Choroid plexus epithelial cell (primary cell): ENCODE measurements at regions not wholly inside any gene's neighbourhood (a gene's known extent, or its start where the extent isn't known, plus 50 kb on each side); places are given as distances from the start of the nearest gene placed in this dataset.

ENCODE experiments used
- DNase-seq: peaks from one replicate; pipeline ENCODE4 v3.0.0-alpha.2; 2010; ENCODE audit warnings: low read depth
- H3K4me3 ChIP-seq: 2 replicates; pipeline ENCODE4 v1.5.1; 2011; ENCODE audit warnings: low read depth, mild to moderate bottlenecking, control low read depth, low read length, moderate library complexity
- CTCF ChIP-seq: conservative IDR thresholded peaks from 2 replicates; pipeline ENCODE4 v1.5.1; 2011; ENCODE audit warnings: low read depth, mild to moderate bottlenecking, control low read depth, inconsistent platforms, low read length, moderate library complexity

DNA sequence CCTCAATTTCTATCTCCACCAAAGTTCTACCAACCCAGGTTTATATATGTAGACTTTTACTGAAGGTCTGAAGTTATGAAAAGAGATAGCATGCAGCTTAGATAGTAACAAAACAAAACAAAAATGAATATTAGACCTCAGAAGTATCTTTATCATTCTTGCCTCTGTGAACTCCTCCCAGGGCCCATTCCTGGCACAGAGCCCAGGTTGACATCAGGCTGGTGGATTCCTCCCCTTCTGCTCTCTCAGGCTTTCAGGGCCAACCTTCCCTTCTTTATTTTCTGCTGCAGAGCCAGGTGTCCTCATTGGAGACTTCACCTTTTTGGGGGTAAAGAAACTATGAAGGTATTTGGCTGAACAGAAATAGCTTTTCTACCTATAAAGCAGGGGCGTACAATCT, 112.8 kb upstream of the PITX2 start:
- no peak overlapping the region for H3K4me3 ChIP-seq
- no peak for DNase-seq
- TF ChIP-seq CTCF = no peak

DNA sequence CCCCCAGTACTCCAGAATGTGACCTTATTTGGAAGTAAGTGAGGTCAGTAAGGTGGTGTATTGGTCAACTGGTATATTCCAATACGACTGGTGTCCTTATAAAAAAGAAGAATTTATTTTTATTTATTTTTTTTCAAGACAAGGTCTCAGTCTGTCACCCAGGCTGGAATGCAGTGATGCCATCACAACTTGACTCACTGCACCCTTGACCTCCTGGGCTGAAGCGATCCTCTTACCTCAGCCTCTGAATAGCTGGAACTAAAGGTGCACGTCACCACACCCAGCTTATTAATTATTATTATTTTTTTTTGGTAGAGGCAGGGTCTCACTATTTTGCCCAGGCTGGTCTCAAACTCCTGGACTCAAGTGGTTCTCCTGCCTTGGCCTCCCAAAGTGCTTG, 115.1 kb upstream of the PITX2 start:
- DNase-seq = no peak
- H3K4me3 ChIP-seq = no peak overlapping the region
- TF ChIP-seq CTCF = no peak

DNA sequence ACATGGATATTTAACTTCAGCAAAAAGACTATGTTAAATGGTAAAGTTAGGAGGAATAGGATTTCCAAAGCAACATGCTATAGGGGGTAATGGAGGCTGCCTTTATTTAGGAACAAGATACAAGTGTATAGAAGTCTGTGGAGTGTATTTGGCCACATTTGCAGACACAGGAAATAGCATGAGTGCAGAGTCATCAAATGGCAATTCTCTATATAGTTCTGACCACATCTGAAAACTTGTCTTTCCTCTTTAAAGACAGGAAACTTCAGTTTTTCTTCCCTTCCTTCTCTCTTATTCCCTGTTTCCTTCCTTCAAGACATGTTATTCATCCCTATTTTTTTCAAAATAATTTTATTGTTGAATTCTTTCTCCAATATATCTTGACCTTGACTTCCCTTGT, 119.3 kb upstream of the PITX2 start:
- TF ChIP-seq CTCF = no peak
- no peak for DNase-seq
- no peak overlapping the region for H3K4me3 ChIP-seq

DNA sequence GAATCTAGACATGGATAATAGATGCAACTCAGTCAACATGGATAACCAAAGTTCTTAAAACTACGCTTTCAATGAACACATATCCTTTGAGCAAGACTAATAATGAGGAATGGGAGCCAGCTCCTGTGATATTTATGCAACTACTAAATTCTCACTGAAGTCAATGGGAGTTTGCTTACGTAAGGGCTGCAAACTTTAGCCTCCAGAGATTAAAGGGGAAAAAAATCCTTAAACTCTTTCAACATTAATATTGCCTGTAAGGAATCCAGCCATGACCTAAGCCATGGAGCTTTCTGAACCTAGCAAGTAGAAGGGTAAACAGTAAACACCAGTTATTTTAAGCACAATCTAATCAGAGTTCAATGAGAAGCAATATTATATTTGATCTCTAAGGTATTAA, 125.2 kb upstream of the PITX2 start:
- DNase-seq = no peak
- TF ChIP-seq CTCF = no peak
- no peak overlapping the region for H3K4me3 ChIP-seq

DNA sequence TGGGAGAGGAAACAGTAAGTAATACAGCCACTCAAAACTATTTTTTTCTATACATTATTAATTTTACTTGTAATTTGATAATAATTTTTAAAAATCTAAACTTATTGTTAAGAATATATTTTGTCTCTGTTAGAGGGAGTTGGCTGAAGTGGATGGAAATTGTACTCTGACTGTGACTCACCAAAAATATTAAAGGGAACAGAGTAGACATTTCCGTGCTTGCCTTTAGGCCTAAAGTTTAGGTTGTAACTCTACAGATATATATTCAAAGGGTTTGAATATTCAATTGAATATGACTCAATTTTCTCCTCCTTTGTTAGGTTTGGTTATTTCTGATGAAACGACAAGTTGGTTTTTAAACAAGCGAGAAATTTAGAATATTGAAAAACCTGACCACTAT, 128.3 kb upstream of the PITX2 start:
- H3K4me3 ChIP-seq = no peak overlapping the region
- no peak for DNase-seq
- no peak for TF ChIP-seq CTCF

GRCh38 chr4:110751986-110752385, 129.1 kb upstream of the PITX2 start:
- no peak for TF ChIP-seq CTCF
- DNase-seq = no peak
- H3K4me3 ChIP-seq = no peak overlapping the region

GRCh38 chr4:110753466-110753865, 130.6 kb upstream of the PITX2 start:
- no peak overlapping the region for H3K4me3 ChIP-seq
- no peak for TF ChIP-seq CTCF
- no peak for DNase-seq
